ENCODE measurements at regions not wholly inside any gene's neighbourhood (a gene's known extent, or its start where the extent isn't known, plus 50 kb on each side); places are given as distances from the start of the nearest gene placed in this dataset.

- H3K27me3 ChIP-seq (ENCODE audit: insufficient read depth, low read depth): no peaks in the 10 kb centered on the region
- H3K79me2 ChIP-seq (ENCODE audit: insufficient read depth, low read depth): no peaks in the 10 kb centered on the region
- no peak overlapping the region for H3K4me2 ChIP-seq
- no peaks in the 10 kb centered on the region for H3K36me3 ChIP-seq (ENCODE audit: insufficient read depth)
- H4K20me1 ChIP-seq (ENCODE audit: insufficient read depth): no peaks in the 10 kb centered on the region
- H3K4me1 ChIP-seq (ENCODE audit: low read depth, poor library complexity, severe bottlenecking): no peaks in the 10 kb centered on the region
- no peak overlapping the region for H3K9ac ChIP-seq
- TF ChIP-seq CTCF (conservative IDR thresholded peaks at IDR 0.05; ENCODE audit: low read depth, low read length): no peak
- no peak overlapping the region for H3K27ac ChIP-seq
- H2AFZ ChIP-seq (ENCODE audit: low read depth): no peak overlapping the region
- H3K4me3 ChIP-seq (IDR thresholded peaks at IDR 0.05; ENCODE audit: insufficient read depth, low read depth, low read length): no peak overlapping the region
Observed at GRCh38 chr13:69579351-69579750, 528.3 kb upstream of the ATXN8OS start.

- Histone ChIP-seq H4K20me1 (ENCODE audit: insufficient read depth) (no peaks in the 10 kb centered on the region), H3K4me1 (ENCODE audit: low read depth, poor library complexity, severe bottlenecking) (no peaks in the 10 kb centered on the region), H3K36me3 (ENCODE audit: insufficient read depth) (no peaks in the 10 kb centered on the region), H3K79me2 (ENCODE audit: insufficient read depth, low read depth) (no peaks in the 10 kb centered on the region), H2AFZ (ENCODE audit: low read depth) (no peak overlapping the region), H3K27me3 (ENCODE audit: insufficient read depth, low read depth) (no peaks in the 10 kb centered on the region), H3K4me2 (no peak overlapping the region), H3K27ac (no peak overlapping the region), H3K4me3 (IDR thresholded peaks at IDR 0.05; ENCODE audit: insufficient read depth, low read depth, low read length) (no peak overlapping the region), H3K9ac (no peak overlapping the region)
- no peak for TF ChIP-seq CTCF (conservative IDR thresholded peaks at IDR 0.05; ENCODE audit: low read depth, low read length)
Observed at GRCh38 chr13:69571606-69572323, 535.9 kb upstream of the ATXN8OS start.

GRCh38 chr13:69567514-69567913 lies 540.1 kb upstream of the ATXN8OS start:
- Histone ChIP-seq H3K27me3 (ENCODE audit: insufficient read depth, low read depth) (no peaks in the 10 kb centered on the region), H3K27ac (no peak overlapping the region), H2AFZ (ENCODE audit: low read depth) (no peak overlapping the region), H3K9ac (no peak overlapping the region), H3K4me1 (ENCODE audit: low read depth, poor library complexity, severe bottlenecking) (no peaks in the 10 kb centered on the region), H4K20me1 (ENCODE audit: insufficient read depth) (no peaks in the 10 kb centered on the region), H3K4me3 (IDR thresholded peaks at IDR 0.05; ENCODE audit: insufficient read depth, low read depth, low read length) (no peak overlapping the region), H3K36me3 (ENCODE audit: insufficient read depth) (no peaks in the 10 kb centered on the region), H3K79me2 (ENCODE audit: insufficient read depth, low read depth) (no peaks in the 10 kb centered on the region), H3K4me2 (no peak overlapping the region)
- TF ChIP-seq CTCF (conservative IDR thresholded peaks at IDR 0.05; ENCODE audit: low read depth, low read length): no peak

- no peaks in the 10 kb centered on the region for H3K4me1 ChIP-seq (ENCODE audit: low read depth, poor library complexity, severe bottlenecking)
- no peak overlapping the region for H3K4me2 ChIP-seq
- no peaks in the 10 kb centered on the region for H4K20me1 ChIP-seq (ENCODE audit: insufficient read depth)
- TF ChIP-seq CTCF (conservative IDR thresholded peaks at IDR 0.05; ENCODE audit: low read depth, low read length): no peak
- H2AFZ ChIP-seq (ENCODE audit: low read depth): no peak overlapping the region
- H3K36me3 ChIP-seq (ENCODE audit: insufficient read depth): no peaks in the 10 kb centered on the region
- no peak overlapping the region for H3K4me3 ChIP-seq (IDR thresholded peaks at IDR 0.05; ENCODE audit: insufficient read depth, low read depth, low read length)
- no peak overlapping the region for H3K9ac ChIP-seq
- H3K27me3 ChIP-seq (ENCODE audit: insufficient read depth, low read depth): no peaks in the 10 kb centered on the region
- H3K79me2 ChIP-seq (ENCODE audit: insufficient read depth, low read depth): no peaks in the 10 kb centered on the region
- H3K27ac ChIP-seq: no peak overlapping the region
Observed at GRCh38 chr13:69566104-69566716, 541.4 kb upstream of the ATXN8OS start.
